Parathyroid adenoma (tissue), 2 donors: ENCODE measurements at regions not wholly inside any gene's neighbourhood (a gene's known extent, or its start where the extent isn't known, plus 50 kb on each side); places are given as distances from the start of the nearest gene placed in this dataset.

Experiments
- H2AFZ ChIP-seq: fragments of 300-600 bp; sonication (generic); one replicate; pipeline ENCODE4 v1.7.0; 2017; ENCODE audit warnings: antibody characterized with exemption, mild to moderate bottlenecking
- H3K27ac ChIP-seq: fragments of 300-600 bp; sonication (generic); one replicate; pipeline ENCODE4 v1.7.0; 2017
- H3K27me3 ChIP-seq: fragments of 300-600 bp; sonication (generic); one replicate; pipeline ENCODE4 v1.7.0; 2017; ENCODE audit warnings: low read length; ENCODE audit not compliant: control insufficient read depth, insufficient read depth
- H3K36me3 ChIP-seq: fragments of 300-600 bp; sonication (generic); one replicate; pipeline ENCODE4 v1.7.0; 2017; ENCODE audit warnings: low read length; ENCODE audit not compliant: control insufficient read depth, insufficient read depth
- H3K4me1 ChIP-seq: fragments of 300-600 bp; sonication (generic); one replicate; pipeline ENCODE4 v1.7.0; 2017; ENCODE audit warnings: control low read depth
- H3K4me2 ChIP-seq: fragments of 300-600 bp; sonication (generic); one replicate; pipeline ENCODE4 v1.7.0; 2017; ENCODE audit warnings: low read length
- H3K4me3 ChIP-seq: fragments of 300-600 bp; sonication (generic); one replicate; pipeline ENCODE4 v1.7.0; 2017; ENCODE audit warnings: low read depth, low read length
- H3K79me2 ChIP-seq: fragments of 300-600 bp; sonication (generic); one replicate; pipeline ENCODE4 v1.7.0; 2017; ENCODE audit warnings: control low read depth
- H3K9ac ChIP-seq: fragments of 300-600 bp; sonication (generic); one replicate; pipeline ENCODE4 v1.7.0; 2017; ENCODE audit warnings: mild to moderate bottlenecking
- H3K9me3 ChIP-seq: fragments of 300-600 bp; sonication (generic); one replicate; pipeline ENCODE4 v1.7.0; 2017; ENCODE audit warnings: low read length; ENCODE audit not compliant: control insufficient read depth
- TF ChIP-seq, protein P1 (sequence below): fragments of 300-600 bp; sonication (generic); IDR thresholded peaks from one replicate; pipeline ENCODE4 v1.7.0; 2017; ENCODE audit warnings: antibody characterized with exemption, mild to moderate bottlenecking
- donor health status: primary hyperparathyroidism.

DNA sequence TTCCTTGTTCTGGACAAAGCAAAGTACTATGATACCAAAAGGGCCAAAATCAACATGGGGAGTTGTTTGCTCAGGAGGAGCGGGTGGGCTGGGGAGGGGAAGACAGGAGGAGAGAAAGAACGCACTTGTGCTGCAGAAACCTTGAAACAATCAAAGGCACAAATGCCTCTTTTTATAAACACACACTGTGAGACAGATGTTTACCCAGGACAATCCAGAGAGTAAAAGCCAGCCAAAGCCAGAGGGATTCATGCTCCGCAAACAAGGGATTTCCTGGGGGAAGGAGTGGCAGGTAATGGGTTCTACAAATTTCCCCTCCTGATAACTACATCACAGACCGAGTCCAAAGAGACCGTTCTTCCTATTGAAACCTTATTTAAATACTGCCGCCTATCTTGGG, 323.5 kb upstream of the SKOR2 start:
- Histone ChIP-seq H3K27ac (no peak overlapping the region), H3K27me3 (no peaks in the 10 kb centered on the region), H3K4me1 (no peaks in the 10 kb centered on the region), H3K79me2 (no peaks in the 10 kb centered on the region), H3K9me3 (no peaks in the 10 kb centered on the region), H2AFZ (no peak overlapping the region), H3K4me2 (no peak overlapping the region), H3K9ac (no peak overlapping the region), H3K4me3 (no peak overlapping the region), H3K36me3 (no peaks in the 10 kb centered on the region)
- TF ChIP-seq, protein P1, sequence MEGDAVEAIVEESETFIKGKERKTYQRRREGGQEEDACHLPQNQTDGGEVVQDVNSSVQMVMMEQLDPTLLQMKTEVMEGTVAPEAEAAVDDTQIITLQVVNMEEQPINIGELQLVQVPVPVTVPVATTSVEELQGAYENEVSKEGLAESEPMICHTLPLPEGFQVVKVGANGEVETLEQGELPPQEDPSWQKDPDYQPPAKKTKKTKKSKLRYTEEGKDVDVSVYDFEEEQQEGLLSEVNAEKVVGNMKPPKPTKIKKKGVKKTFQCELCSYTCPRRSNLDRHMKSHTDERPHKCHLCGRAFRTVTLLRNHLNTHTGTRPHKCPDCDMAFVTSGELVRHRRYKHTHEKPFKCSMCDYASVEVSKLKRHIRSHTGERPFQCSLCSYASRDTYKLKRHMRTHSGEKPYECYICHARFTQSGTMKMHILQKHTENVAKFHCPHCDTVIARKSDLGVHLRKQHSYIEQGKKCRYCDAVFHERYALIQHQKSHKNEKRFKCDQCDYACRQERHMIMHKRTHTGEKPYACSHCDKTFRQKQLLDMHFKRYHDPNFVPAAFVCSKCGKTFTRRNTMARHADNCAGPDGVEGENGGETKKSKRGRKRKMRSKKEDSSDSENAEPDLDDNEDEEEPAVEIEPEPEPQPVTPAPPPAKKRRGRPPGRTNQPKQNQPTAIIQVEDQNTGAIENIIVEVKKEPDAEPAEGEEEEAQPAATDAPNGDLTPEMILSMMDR, result no peak

DNA sequence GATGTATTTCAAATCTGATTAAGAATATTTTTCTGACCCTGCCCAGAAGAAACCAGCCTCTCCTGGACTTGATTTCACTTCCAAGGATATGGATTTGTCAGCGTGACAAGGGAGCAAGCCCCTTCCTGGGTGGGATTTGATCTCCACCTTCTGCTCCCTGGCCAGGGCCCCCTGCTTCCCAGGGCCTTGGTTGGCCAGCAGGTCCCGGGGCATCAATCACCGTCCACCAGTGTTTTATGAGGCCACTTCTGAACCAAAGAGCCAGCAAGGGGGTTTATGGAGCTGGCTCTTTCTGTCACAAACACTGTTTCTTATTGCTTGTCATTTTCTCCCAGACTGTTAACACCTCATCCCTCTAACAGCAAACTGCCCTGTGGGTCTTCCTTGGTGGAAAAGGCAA, 320.5 kb upstream of the SKOR2 start:
- TF ChIP-seq, protein P1, result no peak
- Histone ChIP-seq H3K27me3 (no peaks in the 10 kb centered on the region), H2AFZ (no peak overlapping the region), H3K4me3 (no peak overlapping the region), H3K4me2 (no peak overlapping the region), H3K9ac (no peak overlapping the region), H3K79me2 (no peaks in the 10 kb centered on the region), H3K27ac (no peak overlapping the region), H3K4me1 (no peaks in the 10 kb centered on the region), H3K36me3 (no peaks in the 10 kb centered on the region), H3K9me3 (no peaks in the 10 kb centered on the region)

DNA sequence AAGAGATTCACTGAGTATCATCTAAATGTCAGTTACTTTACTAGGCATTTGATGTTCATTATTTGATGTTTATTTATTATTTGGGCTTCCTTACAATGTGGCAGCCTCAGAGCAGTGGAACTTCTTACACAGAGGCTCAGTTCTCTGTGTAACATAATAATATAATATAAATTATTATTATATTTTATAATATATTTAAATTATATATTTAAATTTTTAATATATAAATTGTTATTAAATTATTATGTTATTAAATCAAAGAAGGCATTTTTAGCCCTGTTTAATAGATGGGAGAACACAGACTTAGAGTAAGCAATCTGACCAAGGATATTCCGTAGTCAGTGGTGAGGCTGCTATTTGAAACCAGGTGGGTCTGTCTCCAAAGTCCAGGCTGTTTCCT, 315.3 kb upstream of the SKOR2 start:
- H3K79me2 ChIP-seq, result no peaks in the 10 kb centered on the region
- no peaks in the 10 kb centered on the region for H3K4me1 ChIP-seq
- no peak overlapping the region for H3K9ac ChIP-seq
- no peaks in the 10 kb centered on the region for H3K36me3 ChIP-seq
- no peak overlapping the region for H2AFZ ChIP-seq
- no peaks in the 10 kb centered on the region for H3K9me3 ChIP-seq
- TF ChIP-seq, protein P1, result no peak
- H3K4me2 ChIP-seq, result no peak overlapping the region
- H3K4me3 ChIP-seq, result no peak overlapping the region
- no peaks in the 10 kb centered on the region for H3K27me3 ChIP-seq
- no peak overlapping the region for H3K27ac ChIP-seq

DNA sequence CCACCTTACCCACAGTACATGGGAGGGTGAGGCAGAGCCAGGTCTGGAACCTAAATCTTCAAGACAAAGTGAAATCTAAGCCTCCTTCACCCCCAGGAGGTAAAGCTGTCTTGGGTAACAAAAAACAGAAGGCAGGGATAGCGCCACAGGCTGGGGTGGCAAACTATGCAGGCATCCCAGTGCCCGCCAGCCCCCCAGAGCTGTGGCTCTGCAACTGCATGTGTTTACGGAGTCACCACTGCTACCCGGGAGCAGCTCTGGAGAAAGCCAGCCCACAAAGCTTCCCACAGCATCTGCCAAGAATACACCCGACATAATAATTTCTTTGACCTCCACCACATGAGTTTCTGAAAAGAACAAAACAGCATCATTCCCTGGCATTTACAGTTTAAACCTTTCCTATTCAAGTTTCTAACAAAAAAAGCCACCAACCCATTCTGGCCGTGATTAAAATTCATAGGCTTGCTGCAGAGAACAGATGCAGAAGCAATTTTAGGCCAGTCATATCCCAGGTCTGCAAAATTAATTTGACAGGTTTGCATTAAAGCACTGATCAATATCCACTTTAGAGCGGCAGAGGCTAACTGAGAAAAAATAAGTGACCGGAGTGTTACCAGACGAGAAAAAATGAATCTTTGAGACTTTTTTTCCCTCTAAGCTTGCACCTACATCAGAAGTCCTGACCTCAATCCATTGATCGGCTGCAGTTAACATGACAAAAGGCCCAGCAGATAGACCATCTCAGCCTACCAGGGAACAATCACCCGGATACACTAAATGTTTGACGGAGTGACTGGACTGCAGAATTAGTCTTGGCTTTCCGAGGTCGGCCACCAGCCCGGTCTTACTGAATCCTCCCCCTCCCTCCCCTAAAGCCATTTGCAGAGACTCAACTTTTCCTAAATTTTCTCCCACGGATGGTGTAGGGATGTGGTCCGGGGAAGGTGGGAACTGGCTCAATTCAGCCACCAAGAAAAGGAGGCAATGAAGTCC, 309.6 kb upstream of the SKOR2 start:
- H3K27me3 ChIP-seq, result no peaks in the 10 kb centered on the region
- H3K4me3 ChIP-seq, result no peak overlapping the region
- H3K4me1 ChIP-seq, result no peaks in the 10 kb centered on the region
- no peaks in the 10 kb centered on the region for H3K36me3 ChIP-seq
- H3K9ac ChIP-seq, result no peak overlapping the region
- H3K79me2 ChIP-seq, result no peaks in the 10 kb centered on the region
- no peaks in the 10 kb centered on the region for H3K9me3 ChIP-seq
- no peak overlapping the region for H3K27ac ChIP-seq
- TF ChIP-seq, protein P1, result no peak
- no peak overlapping the region for H3K4me2 ChIP-seq
- H2AFZ ChIP-seq, result no peak overlapping the region
